HCT116 (cell line): ENCODE measurements at regions not wholly inside any gene's neighbourhood (a gene's known extent, or its start where the extent isn't known, plus 50 kb on each side); places are given as distances from the start of the nearest gene placed in this dataset.

Experiments used
- ATAC-seq: fragments of 200-7000 bp; cut with Tn5 transposase; 2 replicates; pipeline ENCODE4 v1.9.1; 2020; ENCODE audit warnings: mild to moderate bottlenecking, moderate library complexity
- BruUV-seq: library from RNA; stranded (reverse); fragments of 400-500 nt; replicated peaks from 2 replicates; lab custom pipeline; 2021; lab: Mats Ljungman, UMichigan
- CTCF ChIA-PET: fragments of 300-600 bp; sonication (Branson Sonifier 250); formaldehyde crosslinking; loops from one replicate; lab custom pipeline; 2021; ENCODE audit warnings: antibody characterized with exemption; lab: Charles Lee
- POLR2A ChIA-PET: fragments of 300-600, 350-600 bp; sonication (Branson Sonifier 250); formaldehyde crosslinking; loops from one replicate; lab custom pipeline; 2021; ENCODE audit warnings: antibody characterized with exemption; lab: Charles Lee
- RAD21 ChIA-PET, 2 experiments: fragments of 300-600 bp; sonication (Branson Sonifier 250); formaldehyde crosslinking; loops; one replicate each; lab custom pipeline; 2023; ENCODE audit warnings: low total read pairs in 2 of 2; ENCODE audit not compliant: uncharacterized antibody in 2 of 2, unreplicated experiment in 2 of 2, low non-redundant PET in 1 of 2; lab: Charles Lee
- DNase-seq: peaks from one replicate; pipeline ENCODE4 v3.0.0-alpha.2; 2010; ENCODE audit warnings: low read depth, low spot score
- H2AFZ ChIP-seq: fragments of 200-600 bp; shearing (Covaris generic), sonication (generic); 2 replicates; pipeline ENCODE4 v1.6.1; 2017; ENCODE audit warnings: low read depth, mixed run types, mixed read lengths, antibody characterized with exemption, low read length; ENCODE audit not compliant: poor library complexity, severe bottlenecking
- H3K27ac ChIP-seq: 2 replicates; pipeline ENCODE4 v1.5.1; 2012; ENCODE audit warnings: low read depth, low read length
- H3K27me3 ChIP-seq: fragments of 200-600 bp; sonication (generic); 2 replicates; pipeline ENCODE4 v1.6.1; 2016; ENCODE audit warnings: mixed run types, low read length, mixed read lengths; ENCODE audit not compliant: insufficient read depth
- H3K36me3 ChIP-seq, 2 experiments: fragments of 200-500 bp in 1 of 2; fragments of 200-600 bp in 1 of 2; sonication (Bioruptor generic) in 1 of 2; sonication (generic) in 1 of 2; 2 replicates each; pipeline versions ENCODE4 v1.5.1 to v1.6.1; 2014 to 2016; ENCODE audit warnings: low read length in 2 of 2, inconsistent platforms in 1 of 2, mixed read lengths in 1 of 2, mixed run types in 1 of 2; ENCODE audit not compliant: insufficient read depth in 2 of 2, control insufficient read depth in 1 of 2
- H3K4me1 ChIP-seq, 2 experiments: fragments of 200-600 bp in 1 of 2; sonication (generic) in 1 of 2; 2 replicates each; pipeline versions ENCODE4 v1.5.1 to v1.6.1; 2012 to 2017; ENCODE audit warnings: low read length in 2 of 2, inconsistent platforms in 1 of 2, mild to moderate bottlenecking in 1 of 2, mixed read lengths in 1 of 2, mixed run types in 1 of 2, moderate library complexity in 1 of 2; ENCODE audit not compliant: insufficient read depth in 2 of 2, control insufficient read depth in 1 of 2
- H3K4me2 ChIP-seq: fragments of 200-600 bp; sonication (generic); 2 replicates; pipeline ENCODE4 v1.6.1; 2017; ENCODE audit warnings: mixed run types, low read length, mixed read lengths
- H3K4me3 ChIP-seq, 2 experiments: fragments of 200-600 bp in 1 of 2; sonication (generic) in 1 of 2; replicated peaks in 1 of 2; 2 replicates each; pipeline ENCODE4 v1.5.1; 2011 to 2016; ENCODE audit warnings: low read length in 2 of 2, control low read depth in 1 of 2, low read depth in 1 of 2, mild to moderate bottlenecking in 1 of 2, mixed read lengths in 1 of 2, mixed run types in 1 of 2
- H3K79me2 ChIP-seq: fragments of 200-600 bp; sonication (generic); 2 replicates; pipeline ENCODE4 v1.6.1; 2017; ENCODE audit warnings: mild to moderate bottlenecking, mixed run types, low read length, moderate library complexity, mixed read lengths; ENCODE audit not compliant: insufficient read depth
- H3K9ac ChIP-seq: fragments of 200-600 bp; sonication (generic); 2 replicates; pipeline ENCODE4 v1.6.1; 2016; ENCODE audit warnings: low read length, mixed read lengths
- H3K9me2 ChIP-seq: fragments of 200-600 bp; sonication (generic), shearing (Covaris generic); 2 replicates; pipeline ENCODE4 v1.6.1; 2017; ENCODE audit warnings: mixed run types, mild to moderate bottlenecking, moderate library complexity; ENCODE audit not compliant: insufficient read depth
- H3K9me3 ChIP-seq, 2 experiments: fragments of 200-500 bp in 1 of 2; fragments of 200-600 bp in 1 of 2; sonication (Bioruptor generic) in 1 of 2; sonication (generic) in 1 of 2; 2 replicates each; pipeline ENCODE4 v1.6.1; 2014 to 2017; ENCODE audit warnings: low read length in 2 of 2, mixed read lengths in 2 of 2, inconsistent platforms in 1 of 2, low read depth in 1 of 2, mild to moderate bottlenecking in 1 of 2, mixed run types in 1 of 2, moderate library complexity in 1 of 2; ENCODE audit not compliant: control insufficient read depth in 1 of 2, insufficient read depth in 1 of 2
- H4K20me1 ChIP-seq: fragments of 200-600 bp; sonication (generic), shearing (Covaris generic); 2 replicates; pipeline ENCODE4 v1.6.1; 2017; ENCODE audit warnings: mixed run types, mild to moderate bottlenecking, moderate library complexity; ENCODE audit not compliant: insufficient read depth
- ATF3 ChIP-seq: IDR thresholded peaks from 2 replicates; pipeline ENCODE4 v1.6.1; 2012
- EZH2phosphoT487 ChIP-seq: fragments of 200-600 bp; IDR thresholded peaks from 2 replicates; pipeline ENCODE4 v1.6.1; 2018; ENCODE audit warnings: antibody characterized with exemption, borderline replicate concordance
- POLR2AphosphoS5 ChIP-seq: IDR thresholded peaks from 2 replicates; pipeline ENCODE4 v1.6.1; 2011; ENCODE audit warnings: mild to moderate bottlenecking, low read depth, low read length, moderate library complexity
- SRF ChIP-seq: IDR thresholded peaks from 2 replicates; pipeline ENCODE4 v1.6.1; 2012; ENCODE audit warnings: low read depth
- YY1 ChIP-seq: IDR thresholded peaks from 2 replicates; pipeline ENCODE4 v1.6.1; 2011; ENCODE audit warnings: low read length, low read depth, moderate library complexity, mild to moderate bottlenecking; ENCODE audit not compliant: insufficient replicate concordance; ENCODE audit errors: extremely low read depth
- intact Hi-C: fragments of 100-400 bp; cut with micrococcal nuclease; formaldehyde crosslinking; loops from 2 replicates; pipeline ENCODE4 v1.10.0; 2022

GRCh38 chr11:23496340-23496739 lies 636.1 kb upstream of the CCDC179 start:
- ChIA-PET RAD21 (no interaction called here), CTCF (no interaction called here), POLR2A (no interaction called here)
- Histone ChIP-seq H3K4me1 (no peaks in the 10 kb centered on the region), H3K9ac (no peak overlapping the region), H3K27ac (no peak overlapping the region), H3K27me3 (no peaks in the 10 kb centered on the region), H4K20me1 (no peaks in the 10 kb centered on the region), H3K4me2 (no peak overlapping the region), H3K9me2 (no peaks in the 10 kb centered on the region), H3K9me3 (peaks cover 0 to 28% of the 10 kb centered on the region in 2 experiments; a peak in 2 of 4 replicates), H3K36me3 (no peaks in the 10 kb centered on the region), H2AFZ (no peak overlapping the region), H3K4me3 (no peak overlapping the region), H3K79me2 (no peaks in the 10 kb centered on the region)
- no peak for TF ChIP-seq EZH2phosphoT487
- no peak for TF ChIP-seq YY1
- TF ChIP-seq SRF, result no peak
- intact Hi-C loops, result no loop called here
- DNase-seq (no peak), ATAC-seq (no peak)
- no TSS peak for BruUV-seq

- Histone ChIP-seq H3K9me2 (no peaks in the 10 kb centered on the region), H3K4me2 (no peak overlapping the region), H3K4me3 (no peak overlapping the region), H3K27ac (no peak overlapping the region), H4K20me1 (no peaks in the 10 kb centered on the region), H3K9me3 (peaks cover 1 to 30% of the 10 kb centered on the region in 2 experiments; a peak in 2 of 4 replicates), H3K27me3 (no peaks in the 10 kb centered on the region), H3K36me3 (no peaks in the 10 kb centered on the region), H3K79me2 (no peaks in the 10 kb centered on the region), H2AFZ (no peak overlapping the region), H3K9ac (no peak overlapping the region), H3K4me1 (no peaks in the 10 kb centered on the region)
- POLR2A ChIA-PET, result no interaction called here
- ATAC-seq (no peak), DNase-seq (no peak)
- intact Hi-C loops, result no loop called here
- CTCF ChIA-PET, result interaction anchor here (0.6 kb wide), 1 partner anchor 649 kb away, joined by 3 read pairs; no protein-coding TSS in a partner anchor
- no TSS peak for BruUV-seq
- RAD21 ChIA-PET, result no interaction called here
- TF ChIP-seq ATF3 (no peak), POLR2AphosphoS5 (no peak)
- TF ChIP-seq, all 23 proteins: peak for 0
Observed at GRCh38 chr11:23497040-23497439, 636.8 kb upstream of the CCDC179 start.
